ENCODE measurements at regions not wholly inside any gene's neighbourhood (a gene's known extent, or its start where the extent isn't known, plus 50 kb on each side); places are given as distances from the start of the nearest gene placed in this dataset.
"Not testable (repeated sequence)": the region's sequence is repeated elsewhere in the genome, so short reads cannot be mapped to it uniquely, and the experiment has no call there.

DNA sequence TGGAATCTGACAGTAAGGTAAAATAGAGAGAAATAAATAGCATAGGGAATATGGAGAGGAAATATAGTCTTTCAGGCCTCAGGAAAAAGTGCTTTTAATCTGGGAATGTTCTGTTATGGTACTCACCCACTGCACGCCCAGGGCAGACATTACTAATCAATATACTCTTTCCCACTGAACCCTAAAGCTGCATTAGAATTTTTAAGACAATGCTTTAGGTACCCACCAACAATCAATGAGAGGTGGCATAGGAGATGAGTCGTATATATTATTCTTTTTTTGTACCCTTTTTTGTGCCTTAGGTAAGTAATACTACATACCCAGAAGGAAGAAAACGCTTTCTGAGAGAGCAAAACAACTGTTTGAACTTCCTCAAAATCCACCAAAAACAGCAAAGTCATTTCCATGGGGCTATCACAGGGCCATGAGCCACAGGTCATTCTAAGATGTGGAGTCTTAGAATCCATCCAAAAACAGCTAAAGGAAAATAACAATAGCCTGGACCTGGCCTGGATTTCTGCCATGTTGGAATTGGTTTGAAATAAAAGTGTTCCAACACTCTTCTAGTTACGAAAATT is 542.1 kb downstream of the XYLT1 start:
- CTCF ChIA-PET = interaction anchor here (0.7 kb wide), 1 partner anchor 166 kb away, joined by 3 read pairs; no protein-coding TSS in a partner anchor
- DNase-seq (ENCODE audit: extremely low spot score) = no peak
- POLR2A ChIA-PET = no interaction called here
- TF ChIP-seq, protein P1, sequence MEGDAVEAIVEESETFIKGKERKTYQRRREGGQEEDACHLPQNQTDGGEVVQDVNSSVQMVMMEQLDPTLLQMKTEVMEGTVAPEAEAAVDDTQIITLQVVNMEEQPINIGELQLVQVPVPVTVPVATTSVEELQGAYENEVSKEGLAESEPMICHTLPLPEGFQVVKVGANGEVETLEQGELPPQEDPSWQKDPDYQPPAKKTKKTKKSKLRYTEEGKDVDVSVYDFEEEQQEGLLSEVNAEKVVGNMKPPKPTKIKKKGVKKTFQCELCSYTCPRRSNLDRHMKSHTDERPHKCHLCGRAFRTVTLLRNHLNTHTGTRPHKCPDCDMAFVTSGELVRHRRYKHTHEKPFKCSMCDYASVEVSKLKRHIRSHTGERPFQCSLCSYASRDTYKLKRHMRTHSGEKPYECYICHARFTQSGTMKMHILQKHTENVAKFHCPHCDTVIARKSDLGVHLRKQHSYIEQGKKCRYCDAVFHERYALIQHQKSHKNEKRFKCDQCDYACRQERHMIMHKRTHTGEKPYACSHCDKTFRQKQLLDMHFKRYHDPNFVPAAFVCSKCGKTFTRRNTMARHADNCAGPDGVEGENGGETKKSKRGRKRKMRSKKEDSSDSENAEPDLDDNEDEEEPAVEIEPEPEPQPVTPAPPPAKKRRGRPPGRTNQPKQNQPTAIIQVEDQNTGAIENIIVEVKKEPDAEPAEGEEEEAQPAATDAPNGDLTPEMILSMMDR (IDR thresholded peaks at IDR 0.05; ENCODE audit: control extremely low read depth, extremely low read depth, low read depth, missing control alignments) = no peak

DNA sequence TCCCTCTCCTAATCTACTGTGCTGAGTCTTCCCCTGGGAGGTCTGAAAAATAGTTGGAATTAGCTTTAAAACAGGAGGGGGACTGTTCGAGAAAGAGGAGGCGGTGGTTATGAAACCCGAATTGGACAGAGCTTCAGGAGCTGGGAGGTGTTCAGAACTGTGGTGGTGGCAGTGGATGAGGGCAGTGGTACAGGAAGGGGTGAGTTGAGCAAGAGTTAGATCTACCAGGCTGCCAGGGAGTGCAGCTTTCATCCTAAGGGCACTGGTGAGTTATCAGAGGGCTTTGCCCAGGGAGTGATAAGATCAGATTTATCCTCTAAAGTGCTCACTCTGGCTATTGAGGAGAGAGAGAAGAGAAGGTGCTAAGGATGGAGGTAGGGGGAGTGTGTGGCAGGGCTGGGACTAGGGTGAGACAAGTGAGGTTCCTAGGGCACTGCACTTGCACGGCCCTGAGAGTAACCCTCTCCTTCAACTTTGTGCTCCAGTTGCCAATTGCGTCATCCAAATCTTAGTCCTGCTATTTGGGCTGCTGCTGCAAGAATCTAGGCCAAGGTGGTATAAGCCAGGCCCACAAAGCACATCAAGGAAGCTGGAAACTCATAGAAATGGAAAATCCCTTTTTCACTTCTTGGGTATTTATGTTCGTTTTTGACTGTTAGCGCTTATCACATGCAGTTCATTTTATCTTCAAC is 540.3 kb downstream of the XYLT1 start:
- TF ChIP-seq, protein P1 (IDR thresholded peaks at IDR 0.05; ENCODE audit: control extremely low read depth, extremely low read depth, low read depth, missing control alignments) = no peak
- no peak for DNase-seq (ENCODE audit: extremely low spot score)
- POLR2A ChIA-PET = no interaction called here
- CTCF ChIA-PET = no interaction called here

DNA sequence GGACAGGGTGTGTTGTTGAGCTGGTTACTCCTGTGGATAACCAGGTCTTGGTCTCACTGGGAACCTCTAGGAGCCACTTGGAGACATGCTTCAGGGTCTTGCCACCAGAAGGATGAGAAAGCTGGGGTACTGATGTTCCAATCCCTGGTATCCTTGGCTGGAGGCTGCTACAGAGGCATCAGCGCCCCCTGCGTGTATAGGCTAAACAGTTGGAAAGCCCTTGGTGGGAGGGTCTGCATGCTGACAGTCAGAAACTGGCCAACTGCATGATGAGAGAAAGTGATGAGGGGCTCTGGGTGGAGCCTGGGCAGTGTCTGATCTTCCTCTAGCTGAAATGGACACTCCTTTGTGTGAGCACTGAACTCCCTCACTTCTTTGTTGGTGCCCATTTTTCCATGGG is 536.9 kb downstream of the XYLT1 start:
- TF ChIP-seq, protein P1 (IDR thresholded peaks at IDR 0.05; ENCODE audit: control extremely low read depth, extremely low read depth, low read depth, missing control alignments) = no peak
- CTCF ChIA-PET = no interaction called here
- POLR2A ChIA-PET = no interaction called here
- DNase-seq (ENCODE audit: extremely low spot score) = no peak

DNA sequence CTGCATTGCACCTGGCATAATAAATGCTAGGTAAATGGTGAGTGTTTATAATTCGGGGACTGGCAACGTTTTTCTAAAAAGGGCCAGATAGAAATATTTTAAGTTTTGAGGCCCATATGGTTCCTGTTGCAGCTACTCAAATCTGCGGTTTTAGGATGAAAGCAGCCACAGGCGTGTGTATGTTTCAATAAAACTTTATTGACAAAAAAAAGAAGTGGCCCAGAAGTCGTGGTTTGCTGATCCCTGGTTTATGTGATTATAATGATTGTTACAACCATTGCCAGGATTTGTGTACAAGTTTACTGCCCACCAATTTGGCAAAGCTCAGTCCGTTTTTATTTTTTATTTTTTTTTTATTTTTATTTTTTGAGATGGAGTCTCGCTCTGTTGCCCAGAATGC is 536.1 kb downstream of the XYLT1 start:
- TF ChIP-seq, protein P1 (IDR thresholded peaks at IDR 0.05; ENCODE audit: control extremely low read depth, extremely low read depth, low read depth, missing control alignments) = no peak
- CTCF ChIA-PET = no interaction called here
- POLR2A ChIA-PET = no interaction called here
- no peak for DNase-seq (ENCODE audit: extremely low spot score)

DNA sequence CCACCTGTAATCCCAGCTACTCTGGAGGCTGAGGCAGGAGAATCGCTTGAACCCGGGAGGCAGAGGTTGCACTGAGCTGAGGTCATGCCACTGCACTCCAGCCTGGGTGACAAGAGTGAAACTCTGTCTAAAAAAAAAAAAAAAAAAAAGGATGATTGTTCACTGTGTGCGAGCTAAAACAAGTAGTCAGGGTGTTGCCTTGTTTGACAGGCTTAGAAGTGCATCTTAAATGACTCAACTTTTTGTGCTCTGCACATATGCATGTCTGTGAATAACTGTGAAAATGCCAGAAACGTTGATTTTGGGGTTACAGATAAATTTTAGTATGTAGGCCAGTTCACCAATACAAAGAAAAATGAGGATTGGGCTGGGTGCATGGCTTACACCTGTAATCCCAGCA is 534.9 kb downstream of the XYLT1 start:
- CTCF ChIA-PET; DNase-seq (ENCODE audit: extremely low spot score); POLR2A ChIA-PET: not testable (repeated sequence)

DNA sequence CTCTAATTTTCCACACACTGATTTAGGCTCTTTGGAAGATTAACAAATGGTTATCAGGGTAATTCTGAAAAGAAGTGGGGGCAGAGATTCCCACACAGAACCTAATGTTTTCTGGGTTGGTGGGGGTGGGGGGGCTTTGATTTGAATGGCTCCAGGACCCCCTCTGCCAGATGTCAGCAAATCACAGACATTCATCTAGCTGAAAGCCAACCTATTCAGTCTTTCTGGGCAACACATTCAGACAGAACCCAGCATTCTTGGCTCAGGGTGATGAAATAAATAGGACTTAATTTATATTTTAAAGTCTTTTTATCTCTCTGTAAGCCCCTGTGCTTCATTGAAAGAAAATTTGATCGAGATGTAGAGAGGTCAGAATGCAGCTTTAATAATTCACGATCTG is 533.2 kb downstream of the XYLT1 start:
- DNase-seq (ENCODE audit: extremely low spot score) = no peak
- TF ChIP-seq, protein P1 (IDR thresholded peaks at IDR 0.05; ENCODE audit: control extremely low read depth, extremely low read depth, low read depth, missing control alignments) = no peak
- ChIA-PET CTCF (no interaction called here), POLR2A (no interaction called here)

DNA sequence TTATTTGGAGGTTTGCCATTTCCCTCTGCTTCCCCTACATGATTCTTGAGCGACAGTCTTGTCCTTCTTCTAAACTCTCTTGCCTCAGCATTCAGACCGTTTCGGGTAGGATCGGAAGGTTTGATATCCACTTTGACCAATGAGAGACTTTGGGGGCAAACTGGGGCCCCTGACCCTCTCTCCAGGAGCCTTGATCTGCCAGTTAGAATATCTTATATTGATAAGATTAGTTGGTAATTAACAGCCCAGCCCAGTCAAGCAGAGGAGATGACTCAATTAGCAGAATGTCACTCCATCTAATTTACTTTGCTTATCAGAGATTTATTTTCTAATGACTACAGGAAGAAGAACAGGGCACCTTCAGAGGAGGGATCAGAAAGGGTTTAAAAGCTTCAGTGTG is 532.8 kb downstream of the XYLT1 start:
- no peak for DNase-seq (ENCODE audit: extremely low spot score)
- CTCF ChIA-PET = no interaction called here
- POLR2A ChIA-PET = no interaction called here
- TF ChIP-seq, protein P1 (IDR thresholded peaks at IDR 0.05; ENCODE audit: control extremely low read depth, extremely low read depth, low read depth, missing control alignments) = no peak
